GM21576 (cell line): ENCODE measurements at regions not wholly inside any gene's neighbourhood (a gene's known extent, or its start where the extent isn't known, plus 50 kb on each side); places are given as distances from the start of the nearest gene placed in this dataset.

ENCODE experiments used
- ATAC-seq: cut with Tn5 transposase; IDR thresholded peaks from one replicate; pipeline ENCODE4 v1.9.1; 2021; ENCODE audit warnings: mild to moderate bottlenecking, moderate library complexity; ENCODE audit not compliant: unreplicated experiment

- ATAC-seq: no peak
Measured at GRCh38 chr15:39317225-39317624, 263.7 kb upstream of the THBS1 start.

GRCh38 chr15:39318231-39318630 lies 262.6 kb upstream of the THBS1 start:
- no peak for ATAC-seq

GRCh38 chr15:39320355-39320754 lies 260.5 kb upstream of the THBS1 start:
- ATAC-seq: no peak

GRCh38 chr15:39320886-39321285 lies 260.0 kb upstream of the THBS1 start:
- ATAC-seq: no peak

GRCh38 chr15:39321977-39322376 lies 258.9 kb upstream of the THBS1 start:
- ATAC-seq: no peak

GRCh38 chr15:39323157-39323556 lies 257.7 kb upstream of the THBS1 start:
- ATAC-seq: no peak

GRCh38 chr15:39323706-39324105 lies 257.2 kb upstream of the THBS1 start:
- no peak for ATAC-seq

- no peak for ATAC-seq
Measured at GRCh38 chr15:39326306-39326975, 254.4 kb upstream of the THBS1 start.

- no peak for ATAC-seq
Measured at GRCh38 chr15:39327005-39327730, 253.7 kb upstream of the THBS1 start.

- no peak for ATAC-seq
Measured at GRCh38 chr15:39330061-39330460, 250.8 kb upstream of the THBS1 start.

- no peak for ATAC-seq
Measured at GRCh38 chr15:39331584-39331983, 249.3 kb upstream of the THBS1 start.

GRCh38 chr15:39332846-39333245 lies 248.0 kb upstream of the THBS1 start:
- no peak for ATAC-seq

- no peak for ATAC-seq
Measured at GRCh38 chr15:39333393-39333792, 247.5 kb upstream of the THBS1 start.

GRCh38 chr15:39333896-39334295 lies 247.0 kb upstream of the THBS1 start:
- ATAC-seq: no peak

GRCh38 chr15:39336926-39337325 lies 244.0 kb upstream of the THBS1 start:
- ATAC-seq: no peak

- ATAC-seq: no peak
Measured at GRCh38 chr15:39338251-39338650, 242.6 kb upstream of the THBS1 start.

- no peak for ATAC-seq
Measured at GRCh38 chr15:39340903-39341645, 239.8 kb upstream of the THBS1 start.

GRCh38 chr15:39344662-39345141 lies 236.2 kb upstream of the THBS1 start:
- ATAC-seq: no peak

- no peak for ATAC-seq
Measured at GRCh38 chr15:39345176-39345575, 235.7 kb upstream of the THBS1 start.

GRCh38 chr15:39347453-39347852 lies 233.4 kb upstream of the THBS1 start:
- no peak for ATAC-seq

GRCh38 chr15:39350785-39351184 lies 230.1 kb upstream of the THBS1 start:
- ATAC-seq: no peak

GRCh38 chr15:39354189-39354588 lies 226.7 kb upstream of the THBS1 start:
- no peak for ATAC-seq
